Endothelial cell of umbilical vein (primary cell): ENCODE measurements at regions not wholly inside any gene's neighbourhood (a gene's known extent, or its start where the extent isn't known, plus 50 kb on each side); places are given as distances from the start of the nearest gene placed in this dataset.

Experiments used
- BruUV-seq: library from RNA; stranded (reverse); fragments of 400-500 nt; replicated peaks from 2 replicates; lab custom pipeline; 2021; lab: Mats Ljungman, UMichigan
- CTCF ChIA-PET: fragments of 300-600, 350-600 bp; sonication (Branson Sonifier 250); formaldehyde crosslinking; loops from one replicate; lab custom pipeline; 2021; ENCODE audit warnings: antibody characterized with exemption, inconsistent platforms; lab: Charles Lee
- POLR2A ChIA-PET: fragments of 300-600, 350-600 bp; sonication (Branson Sonifier 250); formaldehyde crosslinking; loops from one replicate; lab custom pipeline; 2021; ENCODE audit warnings: antibody characterized with exemption, inconsistent platforms; lab: Charles Lee
- DNase-seq: peaks from one replicate; pipeline ENCODE4 v3.0.0-alpha.2; 2011; ENCODE audit warnings: low read depth, low spot score
- FAIRE-seq: peaks from 2 replicates; lab custom pipeline; 2011; peaks lifted over from hg19 to GRCh38; lab: Jason Lieb, UNC
- H2AFZ ChIP-seq: 2 replicates; pipeline ENCODE4 v1.6.0; 2012; ENCODE audit warnings: low read depth, low read length, control low read depth, inconsistent platforms
- H3K27ac ChIP-seq: 2 replicates; pipeline ENCODE4 v1.5.1; 2011; ENCODE audit warnings: low read depth, mild to moderate bottlenecking, control low read depth, low read length, moderate library complexity; ENCODE audit not compliant: insufficient read depth
- H3K27me3 ChIP-seq, 2 experiments: 2 replicates each; pipeline versions ENCODE4 v1.6.0 to v1.6.1; 2011; ENCODE audit warnings: low read length in 2 of 2, mixed read lengths in 1 of 2; ENCODE audit not compliant: control insufficient read depth in 2 of 2, insufficient read depth in 2 of 2
- H3K36me3 ChIP-seq, 2 experiments: 2 replicates in 1 of 2; 3 replicates in 1 of 2; pipeline ENCODE4 v1.5.1; 2011; ENCODE audit warnings: low read length in 2 of 2, mild to moderate bottlenecking in 1 of 2, moderate library complexity in 1 of 2; ENCODE audit not compliant: control insufficient read depth in 2 of 2, insufficient read depth in 2 of 2; ENCODE audit errors: extremely low read depth in 1 of 2
- H3K4me1 ChIP-seq: 3 replicates; pipeline ENCODE4 v1.5.1; 2011; ENCODE audit warnings: mild to moderate bottlenecking, low read length; ENCODE audit not compliant: control insufficient read depth, insufficient read depth; ENCODE audit errors: extremely low read depth
- H3K4me2 ChIP-seq: 2 replicates; pipeline ENCODE4 v1.6.1; 2011; ENCODE audit warnings: low read length, control low read depth, mixed read lengths; ENCODE audit not compliant: insufficient read depth
- H3K4me3 ChIP-seq, 3 experiments: fragments of 200-600 bp in 1 of 3; sonication (generic), shearing (Covaris generic) in 1 of 3; replicated peaks in 1 of 3; 2 replicates each; pipeline ENCODE4 v1.5.1; 2011 to 2016; ENCODE audit warnings: control low read depth in 3 of 3, low read length in 3 of 3, mild to moderate bottlenecking in 2 of 3, inconsistent platforms in 1 of 3, low read depth in 1 of 3, moderate library complexity in 1 of 3; ENCODE audit not compliant: insufficient read depth in 1 of 3
- H3K79me2 ChIP-seq: 2 replicates; pipeline ENCODE4 v1.6.0; 2012; ENCODE audit warnings: low read length, inconsistent platforms; ENCODE audit not compliant: control insufficient read depth, insufficient read depth
- H3K9ac ChIP-seq: replicated peaks from 2 replicates; pipeline ENCODE3; 2011; ENCODE audit warnings: low read length, control low read depth; ENCODE audit not compliant: insufficient read depth; ENCODE audit errors: extremely low read depth
- H3K9me1 ChIP-seq: replicated peaks from 3 replicates; pipeline ENCODE4 v1.6.0; 2011; ENCODE audit warnings: mild to moderate bottlenecking, low read length; ENCODE audit not compliant: control insufficient read depth, insufficient read depth; ENCODE audit errors: extremely low read depth
- H3K9me3 ChIP-seq: replicated peaks from 2 replicates; pipeline ENCODE4 v1.5.1; 2012; ENCODE audit warnings: low read length, inconsistent platforms; ENCODE audit not compliant: control insufficient read depth, insufficient read depth
- H4K20me1 ChIP-seq: replicated peaks from 2 replicates; pipeline ENCODE3; 2011; ENCODE audit warnings: mild to moderate bottlenecking, low read length; ENCODE audit not compliant: control insufficient read depth, insufficient read depth; ENCODE audit errors: extremely low read depth
- CTCF ChIP-seq, 2 donors: IDR thresholded peaks; 1 replicate in 1 of 2; 2 replicates in 1 of 2; pipeline ENCODE4 v1.5.1; 2011; ENCODE audit warnings: low read length in 2 of 2, mild to moderate bottlenecking in 2 of 2, moderate library complexity in 2 of 2, control low read depth in 1 of 2, inconsistent platforms in 1 of 2, low read depth in 1 of 2; ENCODE audit not compliant: insufficient read depth in 1 of 2; ENCODE audit errors: extremely low read depth in 1 of 2
- EZH2 ChIP-seq: IDR thresholded peaks from 2 replicates; pipeline ENCODE4 v1.6.1; 2012; ENCODE audit warnings: borderline replicate concordance, low read depth, mild to moderate bottlenecking, moderate library complexity, low read length, inconsistent platforms; ENCODE audit not compliant: severe bottlenecking
- FOS ChIP-seq: IDR thresholded peaks from 2 replicates; pipeline ENCODE4 v1.6.1; 2011; ENCODE audit warnings: mild to moderate bottlenecking, low read length, moderate library complexity, borderline replicate concordance; ENCODE audit not compliant: insufficient read depth
- GATA2 ChIP-seq: IDR thresholded peaks from 2 replicates; pipeline ENCODE4 v1.7.0; 2011; ENCODE audit warnings: low read depth, mild to moderate bottlenecking, moderate library complexity, mixed read lengths, low read length; ENCODE audit not compliant: insufficient read length, insufficient read depth
- JUN ChIP-seq: IDR thresholded peaks from 2 replicates; pipeline ENCODE4 v1.6.1; 2011; ENCODE audit warnings: borderline replicate concordance, low read depth; ENCODE audit not compliant: insufficient read length, insufficient read depth
- MAX ChIP-seq: IDR thresholded peaks from 2 replicates; pipeline ENCODE4 v1.6.1; 2011; ENCODE audit not compliant: insufficient read depth, insufficient read length
- MYC ChIP-seq: IDR thresholded peaks from one replicate; pipeline ENCODE4 v1.6.1; 2011; ENCODE audit warnings: mild to moderate bottlenecking, low read depth, low read length
- POLR2A ChIP-seq: IDR thresholded peaks from 2 replicates; pipeline ENCODE4 v1.6.1; 2012; ENCODE audit warnings: low read depth, mild to moderate bottlenecking, control low read depth, low read length
- POLR2AphosphoS5 ChIP-seq: IDR thresholded peaks from 2 replicates; pipeline ENCODE4 v1.6.1; 2012; ENCODE audit warnings: low read depth, mild to moderate bottlenecking, control low read depth, low read length, moderate library complexity; ENCODE audit not compliant: insufficient read depth
- dilution Hi-C: fragments of 300-500 bp; cut with MboI; formaldehyde crosslinking; loops from one replicate; pipeline ENCODE4 v1.15.0; 2019; ENCODE audit warnings: low sequenced_read_pairs; ENCODE audit not compliant: extremely low pct_ligation_motif_present
- intact Hi-C: fragments of 100-400 bp; cut with micrococcal nuclease; formaldehyde crosslinking; loops from one replicate; pipeline ENCODE4 v1.10.0; 2022

- TF ChIP-seq POLR2AphosphoS5 = no peak
- no peak for TF ChIP-seq GATA2
- no peak for TF ChIP-seq JUN
- no peak for TF ChIP-seq FOS
- no peak for TF ChIP-seq POLR2A
- no peak for TF ChIP-seq CTCF (IDR thresholded peaks at IDR 0.05; ENCODE audit: extremely low read depth in 1 of 2, insufficient read depth in 1 of 2, low read depth in 1 of 2, low read length in 2 of 2)
- no peak for TF ChIP-seq MAX
- no peak for TF ChIP-seq MYC
- TF ChIP-seq EZH2 = no peak
- BruUV-seq = no TSS peak
- no peak overlapping the region for H3K27ac ChIP-seq
- H3K27me3 ChIP-seq = no peaks in the 10 kb centered on the region
- no peaks in the 10 kb centered on the region for H3K9me1 ChIP-seq
- H3K79me2 ChIP-seq = no peaks in the 10 kb centered on the region
- H3K4me3 ChIP-seq = no peak overlapping the region
- no peaks in the 10 kb centered on the region for H3K4me1 ChIP-seq
- no peaks in the 10 kb centered on the region for H3K36me3 ChIP-seq
- H3K9ac ChIP-seq = no peak overlapping the region
- DNase-seq = no peak
- intact Hi-C loops = no loop called here
- no peak overlapping the region for H2AFZ ChIP-seq
- POLR2A ChIA-PET = no interaction called here
- FAIRE-seq = no peak
- dilution Hi-C loops = no loop called here
- no peaks in the 10 kb centered on the region for H3K9me3 ChIP-seq
- CTCF ChIA-PET = interaction anchor here (0.6 kb wide), 1 partner anchor 1465 kb away, joined by 4 read pairs; no protein-coding TSS in a partner anchor
- H4K20me1 ChIP-seq = no peaks in the 10 kb centered on the region
- no peak overlapping the region for H3K4me2 ChIP-seq
Observed at GRCh38 chr20:18983796-18984195, 170.2 kb downstream of the SCP2D1 start.
